ENCODE measurements at regions not wholly inside any gene's neighbourhood (a gene's known extent, or its start where the extent isn't known, plus 50 kb on each side); places are given as distances from the start of the nearest gene placed in this dataset.
"Not testable (repeated sequence)": the region's sequence is repeated elsewhere in the genome, so short reads cannot be mapped to it uniquely, and the experiment has no call there.

DNA sequence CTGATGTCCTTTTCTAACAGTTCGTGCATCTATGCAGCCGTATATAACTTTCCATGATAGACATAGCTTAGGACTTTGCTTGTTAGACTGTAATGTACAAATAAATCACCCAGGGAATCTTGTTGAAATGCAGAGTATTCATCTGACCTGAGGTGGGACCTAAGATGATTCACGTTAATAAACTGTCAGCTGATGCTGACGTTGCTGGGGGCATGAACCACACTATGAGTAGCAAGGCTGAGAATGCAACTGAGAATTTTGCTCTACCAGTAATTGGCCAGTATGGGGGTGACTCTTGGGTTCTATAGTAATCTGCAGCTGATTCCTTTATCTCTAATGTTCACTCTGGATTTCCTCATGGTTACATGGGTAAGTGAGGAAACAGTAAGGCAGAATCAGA is 130.1 kb upstream of the MALRD1 start:
- TF ChIP-seq, protein P1, sequence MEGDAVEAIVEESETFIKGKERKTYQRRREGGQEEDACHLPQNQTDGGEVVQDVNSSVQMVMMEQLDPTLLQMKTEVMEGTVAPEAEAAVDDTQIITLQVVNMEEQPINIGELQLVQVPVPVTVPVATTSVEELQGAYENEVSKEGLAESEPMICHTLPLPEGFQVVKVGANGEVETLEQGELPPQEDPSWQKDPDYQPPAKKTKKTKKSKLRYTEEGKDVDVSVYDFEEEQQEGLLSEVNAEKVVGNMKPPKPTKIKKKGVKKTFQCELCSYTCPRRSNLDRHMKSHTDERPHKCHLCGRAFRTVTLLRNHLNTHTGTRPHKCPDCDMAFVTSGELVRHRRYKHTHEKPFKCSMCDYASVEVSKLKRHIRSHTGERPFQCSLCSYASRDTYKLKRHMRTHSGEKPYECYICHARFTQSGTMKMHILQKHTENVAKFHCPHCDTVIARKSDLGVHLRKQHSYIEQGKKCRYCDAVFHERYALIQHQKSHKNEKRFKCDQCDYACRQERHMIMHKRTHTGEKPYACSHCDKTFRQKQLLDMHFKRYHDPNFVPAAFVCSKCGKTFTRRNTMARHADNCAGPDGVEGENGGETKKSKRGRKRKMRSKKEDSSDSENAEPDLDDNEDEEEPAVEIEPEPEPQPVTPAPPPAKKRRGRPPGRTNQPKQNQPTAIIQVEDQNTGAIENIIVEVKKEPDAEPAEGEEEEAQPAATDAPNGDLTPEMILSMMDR (IDR thresholded peaks at IDR 0.05): no peak
- Histone ChIP-seq H3K4me1 (no peaks in the 10 kb centered on the region), H3K36me3 (ENCODE audit: insufficient read depth in 1 of 2, low read depth in 1 of 2) (no peaks in the 10 kb centered on the region), H3K4me3 (no peak overlapping the region), H3K9me3 (no peaks in the 10 kb centered on the region), H3K27ac (no peak overlapping the region), H3K27me3 (ENCODE audit: insufficient read depth in 3 of 3, low read length in 2 of 3) (no peaks in the 10 kb centered on the region)
- no peak for DNase-seq
- intact Hi-C loops (cut with DNase I): no loop called here
- ATAC-seq: no peak
- WGBS, 3 donors: 78 to 81% (median 78%) methylated on average over 4 of the region's 4 CpGs

DNA sequence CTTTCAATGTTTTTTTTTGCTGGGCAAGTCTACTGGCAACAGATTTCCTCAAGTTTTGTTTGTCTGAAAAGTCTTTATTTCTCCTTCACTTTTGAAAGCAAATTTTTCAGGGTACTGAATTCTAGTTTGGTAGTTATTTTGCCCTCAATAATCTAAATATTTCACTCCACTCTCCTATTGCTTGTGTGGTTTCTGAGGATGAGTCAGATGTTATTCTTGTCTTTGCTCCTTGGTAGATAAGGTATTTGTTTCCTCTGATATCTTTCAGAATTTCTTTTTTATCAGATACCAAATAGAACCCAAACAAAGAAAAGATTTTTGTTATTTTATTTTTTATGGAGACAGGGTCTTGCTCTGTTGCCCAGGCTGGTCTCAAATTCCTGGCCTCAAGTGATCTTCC is 99.2 kb upstream of the MALRD1 start:
- no peak for DNase-seq
- Histone ChIP-seq H3K4me1 (no peaks in the 10 kb centered on the region), H3K9me3 (no peaks in the 10 kb centered on the region), H3K27me3 (ENCODE audit: insufficient read depth in 3 of 3, low read length in 2 of 3) (no peaks in the 10 kb centered on the region), H3K27ac (no peak overlapping the region), H3K4me3 (no peak overlapping the region), H3K36me3 (ENCODE audit: insufficient read depth in 1 of 2, low read depth in 1 of 2) (no peaks in the 10 kb centered on the region)
- ATAC-seq: no peak
- TF ChIP-seq, protein P1 (IDR thresholded peaks at IDR 0.05): no peak
- intact Hi-C loops (cut with DNase I): no loop called here

DNA sequence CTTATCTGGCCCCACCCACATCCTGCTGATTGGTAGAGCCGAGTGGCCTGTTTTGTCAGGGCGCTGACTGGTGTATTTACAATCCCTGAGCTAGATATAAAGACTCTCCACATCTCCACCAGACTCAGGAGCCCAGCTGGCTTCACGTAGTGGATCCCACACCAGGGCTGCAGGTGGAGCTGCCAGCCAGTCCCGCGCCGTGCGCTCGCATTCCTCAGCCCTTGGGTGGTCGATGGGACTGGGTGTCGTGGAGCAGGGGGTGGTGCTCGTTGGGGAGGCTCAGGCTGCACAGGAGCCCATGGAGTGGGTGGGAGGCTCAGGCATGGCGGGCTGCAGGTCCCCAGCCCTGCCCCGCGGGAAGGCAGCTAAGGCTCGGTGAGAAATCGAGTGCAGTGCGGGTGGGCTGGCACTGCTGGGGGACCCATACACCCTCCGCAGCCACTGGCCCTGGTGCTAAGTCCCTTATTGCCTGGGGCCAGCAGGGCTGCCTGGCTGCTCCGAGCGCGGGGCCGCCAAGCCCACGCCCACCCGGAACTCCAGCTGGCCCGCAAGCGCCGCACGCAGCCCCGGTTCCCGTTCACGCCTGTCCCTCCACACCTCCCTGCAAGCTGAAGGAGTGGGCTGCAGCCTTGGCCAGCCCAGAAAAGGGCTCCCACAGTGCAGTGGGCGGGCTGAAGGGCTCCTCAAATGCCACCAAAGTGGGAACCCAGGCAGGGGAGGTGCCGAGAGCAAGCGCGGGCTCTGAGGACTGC is 97.4 kb upstream of the MALRD1 start:
- DNase-seq; H3K4me1 ChIP-seq; H3K27me3 ChIP-seq (ENCODE audit: insufficient read depth in 3 of 3, low read length in 2 of 3); H3K9me3 ChIP-seq; H3K4me3 ChIP-seq; ATAC-seq; H3K36me3 ChIP-seq (ENCODE audit: insufficient read depth in 1 of 2, low read depth in 1 of 2); H3K27ac ChIP-seq: not testable (repeated sequence)
- intact Hi-C loops (cut with DNase I): loop anchor here in 1 of 2 donors (10.0 kb wide), 1 partner anchor 1964 kb away; no protein-coding TSS in a partner anchor
- 88 to 96% (median 89%) methylated on average over 31 to 35 of the region's 35 CpGs for WGBS, 3 donors

DNA sequence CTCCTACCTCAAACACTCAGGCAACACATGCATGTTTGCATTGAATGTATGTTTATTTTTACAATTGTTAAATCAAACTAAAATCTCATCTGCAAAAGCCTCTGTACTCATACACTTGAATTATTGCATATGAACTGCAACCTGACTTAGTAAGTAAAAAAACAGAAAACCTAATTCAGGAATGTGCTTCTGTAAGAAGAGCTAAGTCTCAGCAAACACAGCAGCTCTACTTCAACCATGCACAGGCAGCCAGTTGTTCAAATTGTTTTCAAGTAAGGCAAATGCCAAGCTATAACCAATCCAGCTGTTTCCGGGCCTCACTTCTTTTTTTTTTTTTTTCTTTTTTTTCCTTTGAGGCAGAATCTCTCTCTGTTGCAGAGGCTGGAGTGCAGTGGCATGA is 93.5 kb upstream of the MALRD1 start:
- no peaks in the 10 kb centered on the region for H3K9me3 ChIP-seq
- WGBS, 3 donors: 8 to 23% (median 13%) methylated on average over 1 of the region's 1 CpG
- ATAC-seq: no peak
- H3K4me1 ChIP-seq: no peaks in the 10 kb centered on the region
- no peak for DNase-seq
- no peaks in the 10 kb centered on the region for H3K27me3 ChIP-seq (ENCODE audit: insufficient read depth in 3 of 3, low read length in 2 of 3)
- TF ChIP-seq, protein P1 (IDR thresholded peaks at IDR 0.05): no peak
- intact Hi-C loops (cut with DNase I): loop anchor here in 1 of 2 donors (10.0 kb wide), 1 partner anchor 1960 kb away; no protein-coding TSS in a partner anchor
- H3K27ac ChIP-seq: no peak overlapping the region
- H3K4me3 ChIP-seq: no peak overlapping the region
- no peaks in the 10 kb centered on the region for H3K36me3 ChIP-seq (ENCODE audit: insufficient read depth in 1 of 2, low read depth in 1 of 2)

DNA sequence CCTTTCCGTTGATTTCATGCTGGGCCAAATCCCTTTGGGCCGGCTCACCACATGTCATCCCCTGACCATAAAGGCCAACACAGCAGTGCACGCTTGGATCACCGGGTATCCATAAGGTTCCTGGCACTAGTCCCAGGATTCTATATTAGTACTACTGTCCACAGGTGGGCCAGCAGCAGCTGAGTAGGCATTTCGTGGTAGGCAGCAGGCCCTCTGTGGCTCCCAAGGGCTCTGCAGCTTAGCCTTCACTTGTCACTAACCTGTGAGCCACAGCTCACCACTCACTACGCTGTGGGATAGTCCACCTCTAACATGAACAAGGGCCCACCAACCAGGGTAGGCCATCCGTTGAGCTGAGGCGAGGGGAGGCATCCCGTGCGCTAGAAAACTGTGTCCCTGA is 89.2 kb upstream of the MALRD1 start:
- DNase-seq (no peak), ATAC-seq (no peak)
- H3K4me1 ChIP-seq: no peaks in the 10 kb centered on the region
- H3K36me3 ChIP-seq (ENCODE audit: insufficient read depth in 1 of 2, low read depth in 1 of 2): no peaks in the 10 kb centered on the region
- H3K4me3 ChIP-seq: no peak overlapping the region
- intact Hi-C loops (cut with DNase I): loop anchor here in 1 of 2 donors (10.0 kb wide), 1 partner anchor 1955 kb away; no protein-coding TSS in a partner anchor
- TF ChIP-seq, protein P1 (IDR thresholded peaks at IDR 0.05): no peak
- H3K9me3 ChIP-seq: no peaks in the 10 kb centered on the region
- no peak overlapping the region for H3K27ac ChIP-seq
- 83 to 91% (median 86%) methylated on average over 10 of the region's 10 CpGs for WGBS, 3 donors
- H3K27me3 ChIP-seq (ENCODE audit: insufficient read depth in 3 of 3, low read length in 2 of 3): no peaks in the 10 kb centered on the region

Data from psoas muscle (tissue), 7 donors.